ENCODE measurements at regions not wholly inside any gene's neighbourhood (a gene's known extent, or its start where the extent isn't known, plus 50 kb on each side); places are given as distances from the start of the nearest gene placed in this dataset.

GRCh38 chr3:102156426-102156825 lies 278.4 kb upstream of the ZPLD1 start:
- no peak for DNase-seq (ENCODE audit: low spot score)

DNA sequence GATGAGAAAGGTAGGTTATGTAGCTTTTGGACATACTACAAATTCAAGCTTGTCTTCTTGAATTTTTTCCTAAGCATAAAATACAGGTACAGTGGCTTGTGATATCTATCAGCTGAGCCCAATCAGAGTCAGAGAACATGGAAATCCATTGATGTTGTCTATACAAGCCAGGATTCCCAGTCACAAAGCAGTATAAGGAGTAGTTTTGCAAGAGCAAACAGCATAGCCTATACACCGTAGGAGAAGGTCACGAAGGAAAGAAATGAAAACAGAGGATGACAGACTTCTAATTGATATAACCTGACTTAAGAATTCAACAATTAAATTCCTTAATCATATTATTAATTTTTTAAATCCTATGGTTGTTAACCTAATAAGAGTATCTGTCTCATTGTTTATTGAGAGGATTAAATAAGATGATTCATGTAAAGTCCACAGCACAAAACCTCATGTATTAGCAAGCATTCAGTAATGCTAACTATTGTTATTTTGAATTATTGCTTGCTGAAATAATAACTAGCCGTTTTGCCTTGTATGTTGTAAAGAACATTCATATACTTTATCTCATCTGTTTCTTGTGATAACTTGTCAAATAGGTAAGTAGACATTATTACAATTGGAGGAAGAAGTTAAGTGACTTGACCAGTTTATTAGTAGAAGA lies 276.6 kb upstream of the ZPLD1 start:
- no peak for DNase-seq (ENCODE audit: low spot score)

DNA sequence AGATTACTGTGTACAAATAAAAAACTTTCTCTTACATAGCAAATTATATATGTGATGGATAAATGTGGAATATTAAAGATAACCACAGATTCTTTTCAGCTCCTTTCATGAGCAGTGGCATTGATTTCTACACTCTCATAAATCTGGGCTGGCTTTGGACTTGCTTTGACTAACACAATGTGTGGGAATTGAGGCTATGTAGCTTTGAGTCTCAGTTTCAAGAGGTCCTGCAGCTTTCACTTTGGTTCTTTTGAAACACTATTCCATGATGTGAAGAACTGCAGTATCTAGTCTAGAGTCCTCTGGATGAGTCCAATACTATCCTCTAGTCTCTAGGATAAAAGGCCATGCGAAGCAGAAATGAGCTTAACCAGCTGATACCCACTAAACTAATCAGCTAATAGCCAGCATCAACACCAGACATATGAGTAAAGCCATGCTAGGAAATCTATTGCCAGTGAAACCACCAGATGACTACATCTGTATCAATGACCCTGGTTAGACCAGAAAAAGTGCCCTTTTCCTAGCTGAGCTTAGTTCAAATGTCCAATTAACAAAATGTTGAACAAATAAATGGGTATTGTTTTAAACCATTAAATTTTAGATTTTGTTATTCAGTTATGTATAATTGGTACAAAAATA lies 274.9 kb upstream of the ZPLD1 start:
- DNase-seq (ENCODE audit: low spot score): no peak

DNA sequence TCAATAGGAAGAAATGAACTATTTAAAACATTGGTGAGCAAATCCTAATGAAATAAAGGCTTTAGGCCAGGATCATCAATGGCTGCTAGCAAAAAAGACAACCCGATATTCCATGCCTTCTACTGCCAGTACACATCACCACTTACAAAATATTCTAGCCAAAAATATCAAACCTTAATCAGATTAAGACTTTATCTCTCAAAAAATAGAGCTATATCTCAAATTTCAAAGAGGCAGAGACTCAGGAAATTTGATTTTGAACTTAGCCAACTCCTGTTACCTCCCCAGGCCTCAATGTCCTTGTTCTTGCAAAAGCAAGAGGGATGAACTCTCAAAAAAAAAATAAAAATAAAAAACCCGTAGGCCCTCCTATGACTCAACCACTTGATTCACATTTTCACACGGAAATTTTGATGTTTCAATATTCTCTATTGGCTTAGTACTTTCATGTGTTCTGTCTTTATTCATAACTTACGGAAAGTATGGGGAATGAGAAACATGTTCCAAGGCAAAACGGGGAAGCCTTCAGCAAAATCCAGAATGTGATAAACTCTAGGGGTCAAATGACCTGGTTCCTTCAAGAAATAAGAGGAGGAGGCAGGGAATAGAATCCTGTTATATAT lies 273.3 kb upstream of the ZPLD1 start:
- no peak for DNase-seq (ENCODE audit: low spot score)

GRCh38 chr3:102162251-102162650 lies 272.6 kb upstream of the ZPLD1 start:
- DNase-seq (ENCODE audit: low spot score): no peak

- no peak for DNase-seq (ENCODE audit: low spot score)
Observed at GRCh38 chr3:102163039-102163817, 271.6 kb upstream of the ZPLD1 start.

GRCh38 chr3:102163818-102164154 lies 271.0 kb upstream of the ZPLD1 start:
- no peak for DNase-seq (ENCODE audit: low spot score)

DNA sequence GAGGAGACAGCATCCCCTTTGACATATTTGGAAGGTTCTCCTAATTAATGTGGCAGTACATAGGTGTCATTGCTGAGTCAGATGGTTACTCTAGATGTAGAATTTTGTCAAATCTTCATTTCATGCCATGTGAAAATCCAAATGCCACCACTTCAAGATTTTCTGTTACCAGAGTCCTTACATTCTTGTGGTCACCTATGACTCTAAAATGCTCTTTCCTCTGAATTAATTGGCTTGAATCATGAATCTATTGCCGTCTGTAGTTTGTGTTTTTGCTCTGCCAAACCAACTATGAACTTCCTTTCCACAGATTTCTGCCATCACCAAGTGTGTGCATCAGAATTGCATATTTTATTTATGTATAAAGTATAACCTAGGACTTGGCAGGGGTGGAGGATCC lies 269.4 kb upstream of the ZPLD1 start:
- no peak for DNase-seq (ENCODE audit: low spot score)

DNA sequence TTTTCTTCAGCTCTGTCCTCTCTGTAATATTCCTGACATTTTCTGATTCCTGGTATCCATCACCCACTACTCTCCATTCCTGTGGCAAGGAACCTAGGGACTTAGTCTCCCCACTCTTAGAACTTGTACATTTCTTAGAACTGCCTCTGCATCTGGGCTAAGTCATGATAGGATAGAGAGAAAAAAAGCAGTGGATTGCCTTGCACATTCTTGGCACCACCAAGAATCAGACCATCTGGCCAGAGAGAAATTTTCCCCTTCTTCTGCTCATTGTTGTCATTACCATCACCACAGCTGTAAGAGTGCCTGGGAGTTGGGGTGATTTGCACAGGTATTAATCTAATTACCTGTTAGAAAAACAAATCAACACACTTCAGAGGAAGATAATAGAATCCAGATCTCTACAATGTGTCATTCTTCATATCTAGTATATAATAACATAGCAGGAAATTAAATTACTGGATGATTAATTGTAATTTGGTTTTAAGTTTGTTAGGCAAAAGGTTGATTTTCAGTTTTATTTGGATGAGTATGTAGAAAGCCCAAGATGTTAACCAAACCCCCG lies 264.8 kb upstream of the ZPLD1 start:
- DNase-seq (ENCODE audit: low spot score): no peak

DNA sequence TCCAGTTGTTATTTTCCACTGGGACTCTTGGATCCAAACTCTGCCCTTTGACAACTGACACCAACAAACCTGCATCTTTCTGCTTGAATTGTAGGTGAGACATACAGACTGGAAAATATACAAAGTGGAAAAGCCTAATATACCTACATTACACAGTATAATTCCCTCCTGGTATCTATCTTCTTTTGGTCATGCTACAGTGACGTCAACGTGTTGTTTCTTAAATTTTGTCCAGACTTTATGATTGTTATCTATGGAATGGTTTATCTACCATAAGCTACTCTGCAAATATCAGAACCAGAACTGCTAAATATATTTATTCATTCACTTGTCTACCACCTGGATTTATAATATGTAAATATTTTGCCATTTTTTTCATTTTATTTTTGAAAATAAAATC lies 264.3 kb upstream of the ZPLD1 start:
- no peak for DNase-seq (ENCODE audit: low spot score)

DNA sequence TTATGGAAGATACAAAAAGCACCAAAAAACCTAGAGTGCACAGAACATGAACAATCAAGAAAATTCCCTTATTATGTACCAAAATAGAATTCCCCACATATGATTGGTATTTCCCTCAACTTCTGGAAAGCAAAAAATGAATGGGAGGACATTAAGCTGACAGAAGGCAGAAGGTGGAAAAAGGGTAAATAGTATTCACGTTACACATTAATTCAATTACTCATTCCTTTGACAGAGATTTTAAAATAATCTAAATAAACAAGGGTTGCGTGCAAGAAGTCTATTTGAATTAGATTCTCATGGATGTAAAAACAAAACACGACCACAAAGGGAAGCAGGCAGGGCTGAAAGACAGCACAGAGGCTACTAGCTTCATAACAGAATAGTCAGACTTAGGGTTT lies 260.5 kb upstream of the ZPLD1 start:
- DNase-seq (ENCODE audit: low spot score): no peak

DNA sequence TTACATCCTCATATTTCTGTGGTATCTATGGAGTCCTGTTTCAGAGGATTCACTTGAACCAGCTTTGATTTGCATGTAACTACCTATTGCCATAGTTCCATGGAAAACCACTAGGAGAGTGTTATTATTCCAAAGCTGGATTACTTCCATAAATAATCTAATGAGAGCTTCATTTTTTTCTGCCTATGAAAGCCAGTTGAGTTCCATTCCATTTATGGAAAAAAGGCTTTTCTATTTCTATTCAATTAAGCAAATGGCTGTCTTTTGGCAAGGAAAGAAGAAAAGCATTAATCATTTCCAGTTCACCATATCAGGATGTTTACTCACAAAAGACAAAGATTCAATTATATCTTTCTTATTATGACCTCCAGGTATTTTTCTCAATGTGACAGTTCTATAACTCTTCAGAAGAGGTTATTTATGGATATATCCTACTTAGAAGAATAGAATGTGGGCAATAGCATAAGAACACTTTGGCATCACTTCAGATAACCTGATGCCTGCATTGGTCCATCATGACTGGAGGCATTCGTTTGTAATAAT lies 259.9 kb upstream of the ZPLD1 start:
- DNase-seq (ENCODE audit: low spot score): no peak

DNA sequence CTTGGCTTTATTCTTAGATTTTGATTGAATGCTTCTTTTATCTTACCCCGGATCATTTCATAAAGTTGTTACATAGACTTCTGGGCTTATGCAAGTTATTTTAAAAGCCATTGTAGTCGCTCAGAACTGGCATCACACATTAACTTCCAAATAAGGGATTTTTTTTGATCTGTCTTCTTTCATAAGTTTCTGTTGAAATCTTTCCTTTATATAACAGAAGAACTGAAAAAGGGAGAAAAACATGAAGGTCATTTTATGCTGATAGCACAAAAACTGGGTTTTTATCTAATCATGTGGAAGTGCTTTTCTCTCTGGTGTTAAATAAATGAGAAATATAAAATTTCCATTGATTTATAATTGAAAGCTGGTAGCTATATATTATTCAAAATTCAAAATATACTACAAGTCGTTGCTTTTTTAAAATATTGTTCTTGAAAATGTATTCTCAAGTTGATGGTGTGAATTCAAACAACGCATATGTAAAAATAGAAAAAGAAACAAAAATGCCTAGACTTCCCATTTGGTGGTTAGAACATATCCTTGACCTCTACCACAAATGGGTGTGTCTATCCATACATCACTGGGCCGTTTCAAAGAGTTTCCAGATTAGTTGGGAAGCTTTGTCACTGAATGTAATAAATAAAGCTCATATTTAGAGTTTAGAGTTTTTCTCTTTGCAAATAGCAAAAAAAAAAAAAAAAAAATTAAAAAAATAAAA lies 258.3 kb upstream of the ZPLD1 start:
- DNase-seq (ENCODE audit: low spot score): no peak

DNA sequence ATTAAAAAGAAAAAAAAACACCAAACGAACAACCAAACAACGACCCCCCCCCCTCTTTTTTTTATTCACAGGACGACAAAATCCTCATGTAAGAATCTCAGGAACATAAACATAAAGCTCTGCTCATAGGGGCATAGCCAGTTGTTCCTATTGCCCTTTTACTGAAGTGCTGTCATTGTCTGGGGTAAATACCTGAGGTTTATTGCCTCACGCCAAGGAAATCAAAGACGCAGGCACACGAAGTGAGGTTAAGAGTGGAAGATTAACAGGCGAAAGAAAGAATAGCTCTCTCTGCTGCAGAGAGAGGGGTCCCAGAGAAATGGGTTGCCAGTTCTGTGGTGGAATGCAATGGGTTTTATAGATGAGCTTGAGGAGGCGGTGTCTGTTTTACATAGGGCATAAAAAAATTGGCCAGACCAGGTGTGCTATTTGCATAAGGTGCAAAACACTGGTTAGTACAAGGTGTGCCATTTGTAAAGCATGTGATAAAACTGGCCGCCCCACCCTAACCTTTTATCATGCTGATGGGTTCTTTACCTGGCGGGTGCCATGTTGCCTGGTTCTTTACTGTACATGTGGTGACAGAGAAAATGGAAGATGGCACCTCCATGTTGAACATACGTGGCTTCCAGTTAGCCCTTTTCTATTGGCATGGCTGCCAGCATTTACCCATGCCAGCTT lies 257.6 kb upstream of the ZPLD1 start:
- no peak for DNase-seq (ENCODE audit: low spot score)

DNA sequence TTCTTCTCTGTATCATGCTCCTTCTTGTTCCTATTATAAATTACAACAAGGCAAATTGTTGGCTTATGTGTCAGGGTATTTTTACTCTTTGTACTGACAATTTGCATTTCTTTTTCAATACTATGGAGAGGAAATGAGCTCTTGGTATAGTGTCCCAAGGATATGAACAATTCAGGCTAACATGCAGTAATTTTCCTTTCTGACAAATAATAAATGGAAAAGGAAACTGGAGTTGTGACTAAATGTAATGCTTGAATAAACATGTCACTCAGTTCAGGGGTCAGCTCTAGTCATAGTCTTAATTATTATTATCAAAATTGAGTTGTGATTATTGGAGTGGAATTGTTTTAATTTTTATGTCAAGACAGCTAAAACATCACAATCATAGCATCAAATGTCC lies 256.0 kb upstream of the ZPLD1 start:
- no peak for DNase-seq (ENCODE audit: low spot score)

DNA sequence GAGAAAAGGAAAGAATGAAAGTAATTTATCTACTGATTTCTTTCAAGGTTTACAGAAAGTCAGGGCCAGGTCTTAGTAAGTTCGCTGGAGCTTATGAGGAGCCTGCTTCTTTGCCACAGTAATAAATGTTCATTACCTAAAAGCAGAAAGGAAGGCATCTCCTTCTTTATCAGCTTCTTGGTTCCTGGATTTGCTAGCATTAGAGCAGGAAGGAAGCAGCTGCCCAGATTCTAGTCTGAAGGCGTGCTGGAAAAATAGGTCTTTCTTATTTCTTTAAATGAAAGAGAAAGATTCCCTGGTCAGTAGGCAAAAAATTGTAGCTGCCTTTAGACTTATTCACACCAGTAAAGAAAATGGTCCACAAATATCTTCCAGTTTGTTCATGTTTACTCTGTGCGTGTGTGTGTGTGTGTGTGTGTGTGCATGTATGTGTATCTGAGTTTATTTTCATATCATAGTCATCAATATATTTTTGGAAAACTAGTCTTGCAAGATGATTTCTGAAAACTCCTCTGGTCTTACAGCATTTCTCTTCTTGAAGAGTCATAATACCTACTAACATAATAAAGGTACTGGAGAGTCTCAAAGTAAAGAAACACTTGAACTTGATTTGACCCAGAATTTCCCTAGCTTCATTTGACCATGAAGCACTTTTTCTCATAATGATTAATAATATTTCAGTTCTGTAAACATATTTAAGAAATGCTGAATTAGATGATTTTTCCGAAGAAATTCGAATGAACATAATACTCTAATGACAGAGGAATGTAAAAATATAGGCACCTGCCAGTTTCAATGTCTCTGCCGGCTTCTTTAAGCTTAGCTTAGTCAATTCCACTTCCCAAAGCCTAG lies 255.3 kb upstream of the ZPLD1 start:
- DNase-seq (ENCODE audit: low spot score): no peak

DNA sequence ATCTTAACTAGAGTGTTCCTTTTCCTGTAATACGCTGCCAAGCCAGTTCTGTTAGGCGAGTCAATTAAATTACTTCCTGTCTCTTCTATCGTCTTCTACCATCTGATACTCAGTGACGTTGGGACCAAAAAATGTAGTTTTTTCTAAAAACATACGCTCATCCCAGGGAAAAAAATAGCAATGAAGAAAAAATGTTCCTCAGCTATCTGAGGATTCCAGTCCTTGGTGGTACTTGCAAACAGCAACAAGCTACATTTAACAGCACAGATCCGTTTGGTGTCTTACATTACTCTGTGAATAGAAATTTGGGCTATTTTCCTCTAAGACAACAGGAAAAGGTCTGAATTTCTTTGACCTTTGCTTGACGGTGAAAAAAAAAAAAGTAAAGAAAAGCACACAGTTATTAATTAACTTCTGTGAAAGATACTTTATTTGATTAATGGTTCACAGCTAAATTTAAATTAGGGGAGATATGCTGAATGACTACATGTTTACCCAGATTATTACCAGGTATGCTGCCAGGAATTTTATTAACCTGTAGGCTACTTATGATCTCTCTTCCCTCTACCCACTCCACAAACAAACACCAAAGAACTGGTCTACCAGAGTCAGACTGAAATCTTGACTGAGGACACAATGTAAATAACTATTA lies 254.4 kb upstream of the ZPLD1 start:
- no peak for DNase-seq (ENCODE audit: low spot score)

DNA sequence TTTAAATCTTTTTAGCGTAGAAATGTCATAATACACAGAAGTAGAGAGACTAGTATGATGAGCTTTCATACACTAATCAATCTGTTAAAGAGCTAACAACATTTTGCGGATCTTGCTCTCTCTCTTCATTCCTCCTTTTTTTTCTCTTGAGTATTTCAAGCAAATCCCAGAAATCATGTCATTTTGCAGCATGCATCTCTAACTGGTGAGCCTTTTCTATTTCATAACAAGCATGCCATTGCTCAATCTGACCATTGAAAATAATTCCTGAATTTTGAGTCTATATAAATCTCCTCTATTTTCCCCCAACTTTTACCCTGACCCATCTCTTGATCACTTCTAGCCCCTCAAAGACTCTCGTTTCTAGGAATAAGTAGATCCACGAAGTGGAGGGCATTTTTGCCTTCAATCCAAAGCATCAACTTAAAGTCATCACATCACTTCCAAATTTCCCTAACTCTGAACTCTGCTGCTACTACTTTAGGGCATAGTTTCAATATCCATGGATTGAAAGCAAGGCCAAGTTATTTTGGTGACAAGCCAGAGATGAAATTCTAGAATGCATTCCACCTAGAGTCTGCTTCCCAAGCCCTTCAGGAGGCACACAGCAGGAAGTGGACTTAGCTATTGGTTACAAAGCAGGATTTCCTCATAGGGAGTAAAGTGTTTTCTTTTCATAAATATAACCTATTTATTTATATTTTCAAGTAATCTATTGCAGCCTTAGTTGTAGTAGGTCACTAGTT lies 253.5 kb upstream of the ZPLD1 start:
- DNase-seq (ENCODE audit: low spot score): no peak

GRCh38 chr3:102182162-102182561 lies 252.7 kb upstream of the ZPLD1 start:
- DNase-seq (ENCODE audit: low spot score): no peak
